Aorta (tissue), 5 donors: ENCODE measurements at regions not wholly inside any gene's neighbourhood (a gene's known extent, or its start where the extent isn't known, plus 50 kb on each side); places are given as distances from the start of the nearest gene placed in this dataset.

ENCODE experiments used
- ATAC-seq: fragments of 200-7000 bp; cut with Tn5 transposase; one replicate; pipeline ENCODE4 v1.9.1; 2022; ENCODE audit warnings: moderate library complexity; ENCODE audit not compliant: low FRiP score
- DNase-seq, 2 donors: peaks; one replicate each; pipeline ENCODE4 v3.0.0-alpha.2; 2020
- H3K27ac ChIP-seq, 2 donors: one replicate each; pipeline ENCODE4 v1.5.1; 2013; ENCODE audit warnings: low read length in 2 of 2, mild to moderate bottlenecking in 2 of 2, moderate library complexity in 2 of 2, control low read depth in 1 of 2, inconsistent platforms in 1 of 2, low read depth in 1 of 2
- H3K27me3 ChIP-seq, 2 donors: one replicate each; pipeline ENCODE4 v1.6.1; 2013; ENCODE audit warnings: control low read depth in 1 of 2, low read length in 1 of 2, mild to moderate bottlenecking in 1 of 2, moderate library complexity in 1 of 2; ENCODE audit not compliant: insufficient read depth in 2 of 2, control insufficient read depth in 1 of 2
- H3K36me3 ChIP-seq, 2 donors: one replicate each; pipeline ENCODE4 v1.6.1; 2013; ENCODE audit warnings: control low read depth in 1 of 2, low read length in 1 of 2, mild to moderate bottlenecking in 1 of 2; ENCODE audit not compliant: insufficient read depth in 2 of 2, control insufficient read depth in 1 of 2
- H3K4me1 ChIP-seq, 2 donors: one replicate each; pipeline ENCODE4 v1.6.1; 2013; ENCODE audit warnings: low read length in 2 of 2, control low read depth in 1 of 2, mild to moderate bottlenecking in 1 of 2, moderate library complexity in 1 of 2; ENCODE audit not compliant: insufficient read depth in 2 of 2, control insufficient read depth in 1 of 2
- H3K4me3 ChIP-seq, 2 donors: one replicate each; pipeline ENCODE4 v1.5.1; 2013; ENCODE audit warnings: low read length in 2 of 2, control low read depth in 1 of 2, mild to moderate bottlenecking in 1 of 2
- H3K9me3 ChIP-seq: one replicate; pipeline ENCODE4 v1.6.1; 2013; ENCODE audit warnings: mild to moderate bottlenecking, low read length; ENCODE audit not compliant: control insufficient read depth
- WGBS, 2 donors: extraction: QIAGEN DNeasy Blood & Tissue Kit; methylation state at CpG; one replicate each; pipeline ENCODE4 v1.1.7; 2013; 5-methylcytosine and 5-hydroxymethylcytosine counted together
- intact Hi-C, 2 donors: fragments of 100-400 bp; cut with DNase I; formaldehyde crosslinking; loops; one replicate each; pipeline versions ENCODE4 v1.14.2 to v1.15.0; 2022
- donor health status: healthy with polysubstance abuse.
- donor health status: Bipolar disorder and iron deficiency.
- donor health status: DM: no; HTN: no; CAD: no.
- donor health status: DM: no; HTN: no; CAD: no.
- donor health status: DM: yes; HTN: yes; CAD: no.

GRCh38 chr16:51045186-51045585, 105.9 kb downstream of the SALL1 start:
- ATAC-seq (no peak), DNase-seq (no peak)
- Histone ChIP-seq H3K27ac (no peak overlapping the region), H3K36me3 (no peaks in the 10 kb centered on the region), H3K4me3 (no peak overlapping the region), H3K27me3 (no peaks in the 10 kb centered on the region), H3K9me3 (no peaks in the 10 kb centered on the region), H3K4me1 (no peaks in the 10 kb centered on the region)
- WGBS, 2 donors, result 85 to 87% methylated on average over 3 of the region's 3 CpGs
- intact Hi-C loops, result no loop called here

- Histone ChIP-seq H3K4me3 (no peak overlapping the region), H3K4me1 (no peaks in the 10 kb centered on the region), H3K9me3 (no peaks in the 10 kb centered on the region), H3K27me3 (no peaks in the 10 kb centered on the region), H3K36me3 (no peaks in the 10 kb centered on the region), H3K27ac (no peak overlapping the region)
- intact Hi-C loops, result no loop called here
- 75 to 87% methylated on average over 6 of the region's 6 CpGs for WGBS, 2 donors
- DNase-seq, result no peak
- no peak for ATAC-seq
Measured at GRCh38 chr16:51041546-51041945, 109.5 kb downstream of the SALL1 start.

GRCh38 chr16:51040637-51041036, 110.4 kb downstream of the SALL1 start:
- Histone ChIP-seq H3K9me3 (no peaks in the 10 kb centered on the region), H3K4me3 (no peak overlapping the region), H3K36me3 (no peaks in the 10 kb centered on the region), H3K4me1 (no peaks in the 10 kb centered on the region), H3K27me3 (no peaks in the 10 kb centered on the region), H3K27ac (no peak overlapping the region)
- intact Hi-C loops, result no loop called here
- no peak for DNase-seq
- no peak for ATAC-seq

- intact Hi-C loops, result no loop called here
- DNase-seq (no peak), ATAC-seq (no peak)
- H3K36me3 ChIP-seq, result no peaks in the 10 kb centered on the region
- H3K27ac ChIP-seq, result no peak overlapping the region
- H3K4me3 ChIP-seq, result no peak overlapping the region
- H3K4me1 ChIP-seq, result no peaks in the 10 kb centered on the region
- no peaks in the 10 kb centered on the region for H3K9me3 ChIP-seq
- H3K27me3 ChIP-seq, result no peaks in the 10 kb centered on the region
- 69 to 78% methylated on average over 14 of the region's 14 CpGs for WGBS, 2 donors
Measured at GRCh38 chr16:51039638-51040331, 111.3 kb downstream of the SALL1 start.

- intact Hi-C loops, result no loop called here
- no peak for DNase-seq
Measured at GRCh38 chr16:51035711-51036110, 115.4 kb downstream of the SALL1 start.

GRCh38 chr16:51035110-51035498, 116.0 kb downstream of the SALL1 start:
- 91 to 92% methylated on average over 3 of the region's 3 CpGs for WGBS, 2 donors
- H3K27me3 ChIP-seq, result no peaks in the 10 kb centered on the region
- intact Hi-C loops, result no loop called here
- H3K36me3 ChIP-seq, result no peaks in the 10 kb centered on the region
- DNase-seq (no peak), ATAC-seq (no peak)
- no peaks in the 10 kb centered on the region for H3K9me3 ChIP-seq
- no peak overlapping the region for H3K4me3 ChIP-seq
- no peak overlapping the region for H3K27ac ChIP-seq
- no peaks in the 10 kb centered on the region for H3K4me1 ChIP-seq

More at GRCh38 chr16:51035711-51036110, 115.4 kb downstream of the SALL1 start:
- Histone ChIP-seq H3K27ac (no peak overlapping the region), H3K4me1 (no peaks in the 10 kb centered on the region), H3K36me3 (no peaks in the 10 kb centered on the region), H3K9me3 (no peaks in the 10 kb centered on the region), H3K27me3 (no peaks in the 10 kb centered on the region), H3K4me3 (no peak overlapping the region)
- 95 to 96% methylated on average over 7 of the region's 7 CpGs for WGBS, 2 donors
- no peak for ATAC-seq

- DNase-seq (no peak), ATAC-seq (no peak)
- Histone ChIP-seq H3K27ac (no peak overlapping the region), H3K36me3 (no peaks in the 10 kb centered on the region), H3K27me3 (no peaks in the 10 kb centered on the region), H3K9me3 (no peaks in the 10 kb centered on the region), H3K4me1 (no peaks in the 10 kb centered on the region), H3K4me3 (no peak overlapping the region)
- 20 to 23% methylated on average over 6 of the region's 6 CpGs for WGBS, 2 donors
- intact Hi-C loops, result no loop called here
Measured at GRCh38 chr16:51034481-51035109, 116.5 kb downstream of the SALL1 start.

- 75 to 78% methylated on average over 4 of the region's 4 CpGs for WGBS, 2 donors
- ATAC-seq, result no peak
- Histone ChIP-seq H3K4me1 (no peaks in the 10 kb centered on the region), H3K27me3 (no peaks in the 10 kb centered on the region), H3K36me3 (no peaks in the 10 kb centered on the region), H3K27ac (no peak overlapping the region), H3K4me3 (no peak overlapping the region), H3K9me3 (no peaks in the 10 kb centered on the region)
- DNase-seq, result no peak
- intact Hi-C loops, result no loop called here
Measured at GRCh38 chr16:51031598-51031997, 119.5 kb downstream of the SALL1 start.

- H3K4me3 ChIP-seq, result no peak overlapping the region
- no peaks in the 10 kb centered on the region for H3K9me3 ChIP-seq
- intact Hi-C loops, result no loop called here
- 54 to 67% methylated on average over 4 of the region's 4 CpGs for WGBS, 2 donors
- ATAC-seq, result no peak
- no peaks in the 10 kb centered on the region for H3K4me1 ChIP-seq
- no peak overlapping the region for H3K27ac ChIP-seq
- H3K36me3 ChIP-seq, result no peaks in the 10 kb centered on the region
- DNase-seq, result no peak
- H3K27me3 ChIP-seq, result no peaks in the 10 kb centered on the region
Measured at GRCh38 chr16:51030516-51030915, 120.6 kb downstream of the SALL1 start.
